NCI-H128 (cell line): ENCODE measurements at regions not wholly inside any gene's neighbourhood (a gene's known extent, or its start where the extent isn't known, plus 50 kb on each side); places are given as distances from the start of the nearest gene placed in this dataset.
"Not testable (repeated sequence)": the region's sequence is repeated elsewhere in the genome, so short reads cannot be mapped to it uniquely, and the experiment has no call there.

Source experiments
- DNase-seq: peaks from one replicate; lab custom pipeline; 2025; ENCODE audit not compliant: unreplicated experiment; lab: John Stamatoyannopoulos, UW

DNA sequence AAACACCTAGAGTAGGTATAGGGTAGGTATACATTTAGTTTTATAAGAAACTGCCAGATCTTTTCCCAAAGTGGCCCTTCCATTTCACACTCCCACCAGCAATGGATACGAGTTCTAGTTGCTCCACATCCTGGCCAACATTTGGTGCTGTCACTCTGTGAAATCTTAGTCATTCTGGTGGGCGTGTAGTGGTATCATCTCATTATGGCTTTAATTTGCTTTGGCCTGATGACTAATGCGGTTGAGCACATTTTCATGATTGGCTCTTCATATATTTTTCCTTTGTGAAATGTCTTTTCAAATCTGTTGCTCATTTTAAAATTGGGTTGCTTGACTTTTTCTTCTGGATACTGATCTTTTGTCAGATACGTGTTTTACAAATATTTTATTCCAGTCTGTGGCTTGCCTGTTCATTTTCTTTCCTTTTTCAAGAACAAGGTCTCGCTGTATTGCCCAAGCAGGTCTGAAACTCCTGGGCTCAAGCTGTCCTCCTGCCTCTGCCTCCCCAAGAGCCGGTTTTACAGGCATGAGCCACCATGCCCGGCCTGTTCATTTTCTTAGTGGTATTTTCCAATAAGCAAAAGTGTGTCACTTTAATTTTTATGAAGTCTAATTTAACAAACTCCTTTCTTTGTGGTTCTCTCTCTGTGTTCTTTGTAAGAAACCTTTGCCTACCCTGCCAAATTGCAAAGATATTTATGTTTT, 192.4 kb downstream of the SEC14L1 start:
- DNase-seq = no peak

DNA sequence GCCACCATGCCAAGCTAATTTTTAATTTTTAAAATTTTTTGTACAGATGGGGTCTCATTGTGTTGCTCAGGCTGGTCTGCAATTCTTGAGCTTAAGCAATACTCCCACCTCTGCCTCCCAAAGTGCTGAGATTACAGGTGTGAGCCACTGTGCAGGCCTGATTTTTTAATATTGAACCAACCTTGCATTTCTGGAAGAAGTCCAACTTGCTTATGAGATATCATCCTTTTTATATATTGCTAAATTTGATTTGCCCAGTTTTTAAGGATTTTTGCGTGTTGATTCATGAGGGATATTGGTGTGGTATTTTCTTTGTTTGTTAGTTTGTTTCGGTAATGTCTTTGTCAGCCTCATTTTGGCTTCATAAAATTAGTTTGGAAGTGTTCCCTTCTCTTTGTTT, 196.4 kb downstream of the SEC14L1 start:
- no peak for DNase-seq

DNA sequence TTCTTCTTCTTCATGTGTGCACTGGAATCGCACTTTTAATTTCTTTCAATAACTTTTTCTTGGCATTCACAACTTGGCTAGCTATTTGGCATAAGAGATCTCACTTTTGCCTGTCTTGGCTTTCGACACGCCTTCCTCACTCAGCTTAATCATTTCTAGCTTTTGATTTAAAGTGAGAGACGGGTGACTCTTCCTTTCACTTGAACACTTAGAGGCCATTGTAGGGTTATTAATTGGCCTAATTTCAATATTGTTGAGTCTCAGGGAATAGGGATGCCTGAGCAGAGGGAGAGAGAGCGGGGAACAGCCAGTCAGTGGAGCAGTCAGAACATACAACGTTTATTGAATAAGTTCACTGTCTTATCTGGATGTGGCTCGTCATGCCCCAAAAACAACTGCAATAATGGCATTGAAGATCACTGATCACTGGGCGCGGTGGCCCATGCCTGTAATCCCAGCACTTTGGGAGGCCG, 200.3 kb downstream of the SEC14L1 start:
- DNase-seq = no peak

DNA sequence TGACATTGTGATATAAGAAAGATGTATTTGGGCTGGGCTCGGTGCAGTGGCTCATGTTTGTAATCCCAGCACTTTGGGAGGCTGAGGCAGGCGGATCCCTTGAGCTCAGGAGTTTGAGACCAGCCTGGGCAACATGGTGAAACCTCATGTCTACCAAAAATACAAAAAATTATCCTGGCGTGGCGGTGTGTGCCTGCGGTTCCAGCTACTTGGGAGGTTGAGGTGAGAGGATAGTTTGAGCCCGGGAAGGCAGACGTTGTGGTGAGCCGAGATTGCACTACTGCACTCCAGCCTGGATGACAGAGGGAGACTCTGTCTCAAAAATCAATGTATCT, 201.9 kb downstream of the SEC14L1 start:
- DNase-seq = not testable (repeated sequence)

DNA sequence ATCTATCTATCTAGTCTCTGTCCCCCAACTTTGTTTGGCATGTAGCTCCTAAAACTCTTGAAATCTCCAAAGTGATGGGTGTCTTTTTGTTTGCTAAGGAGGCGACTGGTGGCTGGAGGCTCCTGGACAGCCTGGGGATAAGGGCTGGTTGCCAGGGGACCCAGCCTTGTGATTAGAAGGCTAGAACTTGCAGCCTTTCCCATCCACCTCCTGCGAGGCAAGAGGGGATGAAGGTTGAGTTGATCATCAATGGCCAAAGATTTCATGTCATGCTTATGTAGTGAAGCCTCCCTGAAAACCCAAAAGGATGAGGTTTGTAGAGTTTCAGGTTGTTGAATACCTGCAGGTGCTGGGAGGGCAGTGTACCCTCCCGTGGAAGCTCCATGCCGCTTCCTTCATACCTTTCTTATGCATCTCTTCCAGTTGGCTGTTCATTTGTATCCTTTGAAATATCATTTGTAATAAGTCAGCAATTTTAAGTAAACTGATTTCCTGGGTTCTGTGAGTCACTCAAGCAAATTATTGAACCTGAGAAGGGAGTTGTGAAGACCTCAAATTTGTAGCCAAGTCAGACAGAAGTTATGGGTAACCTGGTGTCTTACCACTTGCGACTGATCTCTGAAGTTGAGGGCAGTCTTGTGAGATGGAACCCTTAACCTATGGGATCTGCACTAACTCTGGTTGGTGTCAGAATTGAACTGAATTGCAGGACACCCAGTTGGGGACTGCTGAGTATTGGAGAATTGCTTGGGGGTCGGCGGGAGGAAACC, 202.4 kb downstream of the SEC14L1 start:
- no peak for DNase-seq

DNA sequence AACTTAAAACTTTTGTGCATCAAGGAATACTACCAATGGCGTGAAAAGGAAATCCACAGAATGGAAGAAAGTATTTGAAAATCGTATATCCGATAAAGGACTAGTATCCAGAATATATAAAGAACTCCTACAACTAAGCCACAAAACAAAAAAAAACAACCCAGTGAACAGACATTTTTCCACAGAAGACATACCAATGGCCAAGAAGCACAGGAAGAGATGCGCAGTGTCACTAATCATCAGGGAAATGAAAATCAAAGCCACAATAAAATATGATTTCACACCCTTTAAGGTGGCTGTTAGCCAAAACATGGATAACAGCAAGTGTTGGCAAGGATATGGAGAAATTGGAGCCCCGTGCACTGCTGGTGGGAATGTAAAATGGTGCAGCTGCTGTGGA, 203.3 kb downstream of the SEC14L1 start:
- DNase-seq = no peak

DNA sequence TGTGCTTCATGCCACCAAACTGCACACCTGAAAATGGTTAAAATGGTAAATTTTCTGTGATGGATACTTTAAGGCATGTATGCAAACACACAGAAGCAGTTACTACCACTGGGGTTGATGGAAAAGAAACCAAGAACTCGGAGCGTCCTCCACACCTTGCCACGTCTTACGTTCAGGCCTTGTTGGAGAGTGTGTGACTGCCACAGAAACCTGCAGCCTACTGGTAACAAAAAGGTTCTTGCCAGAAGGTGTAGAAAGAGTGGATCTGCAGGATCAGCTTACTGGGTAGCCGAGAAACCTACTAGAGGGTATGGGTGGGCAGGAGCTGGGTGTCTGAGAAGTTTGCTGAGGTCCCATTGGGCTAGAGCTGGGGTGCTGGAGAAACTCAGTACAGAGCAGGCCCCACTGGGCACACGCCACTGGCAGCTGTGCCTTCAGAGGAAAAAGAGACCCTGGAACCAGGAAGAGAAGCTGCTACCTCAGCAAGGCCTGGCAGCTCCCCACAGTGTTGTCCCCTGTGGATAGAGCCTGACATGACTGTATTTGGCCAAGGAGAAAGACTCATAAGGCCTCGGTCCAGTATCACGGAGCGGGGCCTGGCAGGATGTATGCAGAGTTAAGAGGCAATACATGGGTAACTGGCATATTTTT, 204.6 kb downstream of the SEC14L1 start:
- DNase-seq = no peak

DNA sequence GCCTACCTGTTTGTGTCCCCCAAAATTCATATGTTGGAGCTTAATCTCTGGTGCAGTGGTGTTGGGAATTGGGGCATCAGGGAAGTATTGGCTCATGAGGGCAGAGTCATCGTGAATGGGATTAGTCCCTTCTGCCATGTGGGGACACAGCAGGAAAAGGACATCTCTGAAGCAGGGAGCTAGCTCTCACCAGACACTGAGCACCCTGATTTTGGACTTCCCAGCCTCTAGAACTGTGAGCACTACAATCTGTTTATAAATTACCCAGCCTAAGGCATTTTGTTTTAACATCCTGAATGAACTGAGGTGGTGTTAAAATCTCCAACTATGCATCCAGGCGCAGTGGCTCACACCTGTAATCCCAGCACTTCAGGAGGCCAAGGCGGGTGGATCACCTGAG, 206.0 kb downstream of the SEC14L1 start:
- no peak for DNase-seq

DNA sequence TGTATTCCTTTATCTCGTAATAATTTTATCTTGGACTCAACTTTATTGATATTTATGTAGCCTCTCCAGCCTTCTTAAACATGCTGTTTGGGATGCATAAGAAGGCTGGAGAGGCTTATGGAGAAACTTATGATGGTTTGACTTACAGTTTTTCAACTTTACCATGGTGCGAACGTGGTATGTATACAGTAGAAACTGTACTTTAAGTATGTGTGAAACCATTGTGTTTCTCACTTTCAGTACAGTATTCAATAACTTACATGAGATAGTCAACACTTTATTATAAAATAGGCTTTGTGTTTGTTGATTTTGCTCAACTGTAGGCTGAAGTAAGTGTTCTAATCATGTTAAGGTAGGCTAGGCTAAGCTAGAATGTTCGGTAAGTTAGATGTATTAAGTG, 206.8 kb downstream of the SEC14L1 start:
- no peak for DNase-seq

DNA sequence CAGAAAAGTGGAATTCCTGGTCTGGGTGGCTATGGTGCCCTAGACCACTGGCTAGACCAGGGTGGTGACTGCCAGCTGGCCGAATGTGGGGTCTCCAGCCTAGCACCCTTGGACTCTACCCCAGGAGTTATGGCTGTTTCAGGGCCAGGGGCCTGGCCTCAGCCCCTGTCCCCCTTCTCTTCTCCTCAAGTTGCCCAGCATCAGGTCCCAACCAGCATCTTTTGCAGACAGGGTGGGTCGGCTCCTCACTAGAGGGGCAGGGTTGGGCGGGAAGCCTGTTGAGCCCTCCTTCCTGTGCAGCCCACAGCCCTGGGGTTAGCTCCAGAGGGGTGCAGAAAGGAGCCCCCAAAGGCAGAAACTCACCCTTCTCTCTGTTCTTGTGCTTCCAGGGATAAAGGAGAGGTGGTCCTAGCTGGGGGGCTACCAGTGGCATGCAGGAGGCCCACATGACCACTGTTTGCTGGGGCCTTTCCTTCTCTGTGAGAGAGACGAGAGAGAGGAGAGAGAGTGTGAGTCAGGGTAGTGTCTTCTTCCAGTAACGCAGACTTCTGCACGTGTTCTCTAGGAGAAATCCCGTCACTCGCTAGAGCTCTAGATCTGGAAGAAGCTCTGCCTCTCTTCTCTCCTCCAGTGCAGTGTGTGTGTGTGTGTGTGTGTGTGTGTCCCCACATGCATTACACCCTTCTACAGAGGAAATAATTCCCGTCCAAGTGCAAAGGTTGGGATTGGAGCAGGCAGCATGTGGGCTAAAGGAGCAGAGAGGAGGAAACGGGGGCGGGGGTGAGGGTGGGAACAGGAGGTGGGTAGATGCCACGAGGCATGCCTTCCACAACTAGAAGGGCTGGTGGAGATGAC, 209.4 kb downstream of the SEC14L1 start:
- DNase-seq = no peak

DNA sequence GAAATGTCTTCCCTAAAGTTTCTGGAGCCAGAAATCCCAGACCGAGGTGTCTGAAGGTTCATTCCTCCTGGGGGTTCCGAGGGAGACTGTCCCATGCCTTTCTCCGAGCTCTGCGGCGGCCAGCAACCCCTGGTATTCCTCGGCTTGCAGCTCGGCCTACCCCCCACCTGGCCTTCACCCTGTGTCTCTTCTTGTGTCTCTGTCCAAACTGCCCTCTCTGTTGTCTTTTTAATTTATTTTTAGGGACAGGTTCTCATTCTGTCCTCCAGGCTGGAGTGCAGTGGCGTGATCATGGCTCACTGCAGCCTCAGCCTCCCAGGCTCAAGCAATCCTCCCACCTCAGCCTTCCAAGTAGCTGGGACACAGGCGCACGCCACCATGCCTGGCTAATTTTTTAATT, 211.7 kb downstream of the SEC14L1 start:
- DNase-seq = no peak

DNA sequence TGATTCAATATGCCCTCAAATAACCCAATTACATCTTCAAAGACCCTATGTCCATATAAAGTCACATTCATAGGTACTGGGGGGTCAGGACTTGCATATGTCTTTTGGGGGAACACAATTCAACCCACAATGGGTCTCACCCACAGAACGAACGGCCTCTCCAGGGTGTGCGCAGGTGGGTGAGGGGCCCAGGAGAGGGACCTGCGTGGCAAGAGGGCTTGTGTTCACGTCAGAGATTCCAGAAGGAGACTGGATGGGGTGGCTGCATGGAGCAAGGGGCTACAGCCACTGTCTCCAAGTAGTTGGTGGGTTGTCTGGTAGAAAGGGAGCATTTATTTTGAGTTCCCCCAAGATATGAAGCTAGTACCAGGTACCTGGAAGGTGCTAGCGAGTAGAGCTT, 212.2 kb downstream of the SEC14L1 start:
- no peak for DNase-seq

DNA sequence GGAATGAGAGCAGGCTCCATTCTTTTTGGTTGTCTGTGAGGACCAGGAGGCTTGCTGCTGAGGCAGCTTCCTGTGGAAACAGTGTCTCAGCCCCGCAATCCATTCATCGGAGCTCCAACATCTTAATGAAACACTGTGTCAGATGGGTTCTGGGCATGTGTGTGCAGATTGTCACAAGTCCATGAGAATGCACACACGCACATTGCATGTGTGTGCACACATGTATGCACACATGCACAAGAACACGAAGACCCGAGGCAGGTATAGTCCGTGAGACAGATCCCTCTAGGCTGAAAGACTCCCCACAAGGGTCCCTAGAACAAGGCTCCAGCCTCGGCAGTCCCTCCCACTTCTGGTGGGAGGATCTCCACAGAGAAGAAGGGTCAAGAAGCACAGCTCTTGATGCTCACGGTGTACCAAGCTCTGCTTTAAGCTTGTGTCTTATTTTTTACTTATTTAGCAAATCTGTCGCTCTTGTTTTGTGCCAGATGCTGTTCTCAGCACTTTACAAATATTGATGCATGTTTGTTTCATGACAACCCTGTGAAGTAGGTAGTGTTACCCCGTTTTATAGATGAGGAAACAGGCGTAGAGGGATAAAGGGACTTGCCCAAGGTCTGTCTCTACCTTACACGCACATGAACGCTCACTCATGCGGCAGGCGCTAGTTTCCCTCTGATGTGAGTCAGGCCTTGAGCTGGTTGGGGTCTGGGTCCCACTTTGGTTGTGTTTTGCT, 213.1 kb downstream of the SEC14L1 start:
- no peak for DNase-seq

DNA sequence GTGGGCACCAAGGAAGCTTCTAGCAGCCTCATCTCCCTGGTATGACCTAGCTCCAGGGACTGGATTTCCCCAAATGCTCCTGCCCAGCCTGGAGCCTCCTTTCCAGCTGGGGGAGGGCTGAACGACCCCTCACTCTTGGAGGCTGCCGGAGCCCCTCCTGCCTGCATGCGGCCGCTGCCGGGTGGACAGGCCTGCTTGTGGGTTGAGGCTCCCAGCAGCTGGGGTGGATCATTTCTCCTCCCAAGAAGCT, 213.6 kb downstream of the SEC14L1 start:
- no peak for DNase-seq

DNA sequence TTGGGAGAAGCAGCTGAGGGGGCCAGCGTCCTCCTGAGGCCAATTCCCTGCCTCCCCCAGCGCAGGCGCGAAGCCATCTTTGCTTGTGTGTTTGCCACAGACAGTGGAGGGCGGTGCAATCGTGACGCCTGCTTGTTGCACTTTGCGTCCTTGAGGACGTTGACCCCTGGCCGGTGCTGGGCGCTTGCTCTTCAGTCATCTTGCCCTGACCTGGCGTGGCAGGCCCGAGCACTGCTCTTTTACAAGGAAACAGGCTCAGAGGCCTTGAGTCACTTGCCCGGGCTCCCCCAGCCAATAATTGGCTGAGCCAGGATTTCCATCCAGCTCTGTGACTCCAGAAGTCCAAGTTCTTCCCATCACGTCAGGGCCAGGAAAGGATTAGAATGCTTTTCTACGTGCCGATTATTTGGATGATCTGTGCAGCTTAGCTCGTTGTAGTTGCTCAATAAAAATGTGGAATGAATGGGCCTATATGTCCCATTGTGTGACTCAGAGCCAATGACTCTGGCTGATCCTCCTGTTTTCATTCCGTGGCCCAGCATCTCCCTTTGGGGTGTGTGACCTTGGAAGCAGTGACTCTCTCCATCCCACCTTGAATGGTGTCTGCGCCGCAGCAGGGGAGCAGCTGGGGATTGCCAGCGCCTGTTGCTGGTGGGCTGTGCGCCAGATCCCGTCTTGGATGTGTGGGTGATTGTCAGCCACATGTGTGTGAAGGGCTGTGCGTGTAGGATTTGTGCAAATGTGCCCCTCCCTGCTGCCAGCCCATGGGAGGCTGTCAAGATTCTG, 214.1 kb downstream of the SEC14L1 start:
- no peak for DNase-seq

DNA sequence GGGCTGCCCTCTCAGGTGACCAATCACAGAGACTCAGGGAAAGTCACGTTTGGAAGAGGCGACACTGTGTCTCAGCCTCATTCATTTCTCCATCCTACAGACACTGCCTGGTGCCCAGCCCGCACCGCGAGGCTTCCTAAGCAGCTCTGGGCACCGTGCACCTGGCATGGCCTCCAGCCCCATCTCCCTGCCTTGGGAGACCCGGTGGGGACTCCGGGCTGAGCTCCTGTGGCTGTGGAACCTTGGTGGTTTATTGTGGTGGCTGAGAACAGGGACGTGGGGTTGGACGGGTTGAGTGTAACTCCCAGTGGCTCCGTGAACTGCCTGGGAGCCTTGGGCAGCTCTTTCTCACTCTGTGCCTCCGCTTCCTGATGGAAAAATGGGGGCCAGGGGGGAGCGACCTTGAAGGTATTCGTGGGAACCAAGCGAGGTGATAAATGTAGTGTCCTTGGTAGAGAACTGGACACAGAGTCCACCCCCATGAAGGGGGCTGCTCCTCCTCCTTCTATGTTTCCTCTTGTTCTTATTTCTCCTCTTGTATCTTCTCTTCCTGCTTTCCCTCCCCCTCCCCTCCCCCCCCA, 215.4 kb downstream of the SEC14L1 start:
- no peak for DNase-seq

DNA sequence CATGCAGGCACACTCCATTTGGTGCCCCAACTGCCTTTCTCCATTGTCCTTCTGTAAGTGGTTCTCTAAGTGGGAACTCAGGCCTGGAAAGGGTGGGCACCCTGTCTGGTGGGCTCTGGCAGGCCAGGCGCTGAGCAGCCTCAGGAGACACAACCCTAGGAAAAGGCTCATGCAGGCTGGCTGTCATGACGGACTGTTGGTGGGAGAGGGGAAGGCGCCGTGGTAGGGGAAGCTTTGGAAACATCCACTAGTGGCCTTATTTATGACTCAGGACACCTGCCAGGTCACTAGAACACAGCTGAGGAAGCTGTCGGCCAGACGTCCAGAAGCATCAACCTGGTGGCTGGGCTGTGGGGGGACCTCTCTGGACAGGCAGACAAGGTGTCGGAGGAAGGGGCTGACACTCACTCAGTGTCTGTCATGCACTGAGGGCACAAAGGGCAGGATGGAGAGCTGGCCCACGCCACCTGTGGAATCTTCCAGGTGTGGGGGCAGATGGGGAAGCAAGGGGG, 216.0 kb downstream of the SEC14L1 start:
- no peak for DNase-seq

DNA sequence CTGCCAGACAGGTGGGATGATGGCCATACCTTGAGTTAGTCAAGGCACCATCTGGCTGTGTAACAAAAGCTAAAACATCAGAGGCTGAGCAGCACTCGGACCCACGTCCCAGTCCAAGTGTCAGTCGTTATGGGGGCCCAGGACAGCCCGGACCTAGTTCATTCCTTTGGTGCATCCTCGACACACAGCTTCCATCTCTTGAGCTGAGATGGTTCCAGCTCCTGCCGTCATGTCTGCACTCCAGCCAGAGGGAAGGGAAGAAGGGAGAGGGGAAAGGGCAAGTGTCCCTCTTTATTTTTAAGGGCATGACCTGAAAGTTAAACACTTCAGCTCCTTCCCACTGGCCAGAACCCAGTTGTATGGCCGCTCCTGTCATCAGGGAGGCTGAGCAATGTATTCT, 218.0 kb downstream of the SEC14L1 start:
- no peak for DNase-seq

DNA sequence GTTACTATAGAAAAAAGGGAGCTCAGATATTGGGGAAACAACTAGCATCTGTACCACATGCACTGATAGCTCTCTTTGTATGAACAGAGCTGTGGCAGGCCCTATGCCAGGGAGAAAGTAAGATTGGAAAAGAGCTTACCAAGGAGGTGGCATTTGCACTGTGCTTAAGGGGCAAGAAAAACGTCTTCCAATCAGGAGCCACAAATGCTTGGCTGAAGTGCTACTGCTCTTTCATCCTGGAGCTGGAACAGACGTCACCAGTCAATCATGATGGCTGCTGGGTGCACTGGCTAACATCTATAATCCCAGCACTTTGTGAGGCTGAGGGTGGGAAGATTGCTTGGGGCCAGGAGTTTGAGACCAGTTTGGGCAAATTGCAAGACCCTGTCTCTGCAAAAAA, 218.5 kb downstream of the SEC14L1 start:
- DNase-seq = no peak
